Gastrocnemius medialis (tissue), 4 donors: ENCODE measurements at regions not wholly inside any gene's neighbourhood (a gene's known extent, or its start where the extent isn't known, plus 50 kb on each side); places are given as distances from the start of the nearest gene placed in this dataset.
"Not testable (repeated sequence)": the region's sequence is repeated elsewhere in the genome, so short reads cannot be mapped to it uniquely, and the experiment has no call there.

ENCODE experiments used
- ATAC-seq, 2 donors: fragments of 150-250 bp; one replicate each; pipeline ENCODE4 v1.9.1; 2016
- DNase-seq, 2 donors: peaks; one replicate each; pipeline ENCODE4 v3.0.0-alpha.2; 2019
- H3K27ac ChIP-seq, 4 donors: fragments of 200-600 bp; sonication (generic); 1 replicate in 1 of 4; 2 replicates in 3 of 4; pipeline ENCODE4 v1.5.1; 2016 to 2018; ENCODE audit warnings: mild to moderate bottlenecking in 2 of 4, moderate library complexity in 1 of 4
- H3K27me3 ChIP-seq, 3 donors: fragments of 200-600 bp; sonication (generic) in 2 of 3; 1 replicate in 1 of 3; 2 replicates in 2 of 3; pipeline versions ENCODE4 v1.5.1 to v1.6.0; 2016 to 2019; ENCODE audit warnings: mild to moderate bottlenecking in 1 of 3, moderate library complexity in 1 of 3
- H3K36me3 ChIP-seq, 2 donors: fragments of 200-600 bp; sonication (generic) in 1 of 2; one replicate each; pipeline ENCODE4 v1.5.1; 2017 to 2018
- H3K4me1 ChIP-seq, 2 donors: fragments of 200-600 bp; sonication (generic) in 1 of 2; one replicate each; pipeline ENCODE4 v1.5.1; 2016 to 2017; ENCODE audit warnings: mild to moderate bottlenecking in 2 of 2
- H3K4me3 ChIP-seq, 4 donors: fragments of 200-600 bp; sonication (generic) in 3 of 4; 1 replicate in 1 of 4; 2 replicates in 3 of 4; pipeline ENCODE4 v1.5.1; 2016 to 2019; ENCODE audit warnings: mild to moderate bottlenecking in 2 of 4
- H3K9me3 ChIP-seq, 3 donors: fragments of 200-600 bp; sonication (generic) in 2 of 3; 1 replicate in 1 of 3; 2 replicates in 2 of 3; pipeline ENCODE4 v1.5.1; 2016 to 2019
- POLR2A ChIP-seq, 2 donors: fragments of 450-650 bp; IDR thresholded peaks; one replicate each; pipeline ENCODE4 v1.6.1; 2017; ENCODE audit warnings: antibody characterized with exemption in 2 of 2, mild to moderate bottlenecking in 2 of 2, moderate library complexity in 2 of 2
- in situ Hi-C, 4 donors: fragments of 200-750 bp; cut with MboI; loops; one replicate each; pipeline versions ENCODE4 v1.15.0 to v1.8.0; 2017; ENCODE audit warnings: low sequenced_read_pairs in 4 of 4
- intact Hi-C: fragments of 100-400 bp; cut with DNase I; formaldehyde crosslinking; loops from one replicate; pipeline ENCODE4 v1.15.1; 2023; ENCODE audit warnings: low total_unique reads
- TF ChIP-seq, protein P1 (sequence below), 5 experiments: fragments of 450-650 bp in 3 of 5; fragments of 200-600 bp in 2 of 5; sonication (generic) in 2 of 5; IDR thresholded peaks in 4 of 5; conservative IDR thresholded peaks in 1 of 5; 1 replicate in 4 of 5; 2 replicates in 1 of 5; pipeline ENCODE4 v1.5.1; 2016 to 2019; ENCODE audit warnings: antibody characterized with exemption in 5 of 5, mild to moderate bottlenecking in 3 of 5, moderate library complexity in 3 of 5

DNA sequence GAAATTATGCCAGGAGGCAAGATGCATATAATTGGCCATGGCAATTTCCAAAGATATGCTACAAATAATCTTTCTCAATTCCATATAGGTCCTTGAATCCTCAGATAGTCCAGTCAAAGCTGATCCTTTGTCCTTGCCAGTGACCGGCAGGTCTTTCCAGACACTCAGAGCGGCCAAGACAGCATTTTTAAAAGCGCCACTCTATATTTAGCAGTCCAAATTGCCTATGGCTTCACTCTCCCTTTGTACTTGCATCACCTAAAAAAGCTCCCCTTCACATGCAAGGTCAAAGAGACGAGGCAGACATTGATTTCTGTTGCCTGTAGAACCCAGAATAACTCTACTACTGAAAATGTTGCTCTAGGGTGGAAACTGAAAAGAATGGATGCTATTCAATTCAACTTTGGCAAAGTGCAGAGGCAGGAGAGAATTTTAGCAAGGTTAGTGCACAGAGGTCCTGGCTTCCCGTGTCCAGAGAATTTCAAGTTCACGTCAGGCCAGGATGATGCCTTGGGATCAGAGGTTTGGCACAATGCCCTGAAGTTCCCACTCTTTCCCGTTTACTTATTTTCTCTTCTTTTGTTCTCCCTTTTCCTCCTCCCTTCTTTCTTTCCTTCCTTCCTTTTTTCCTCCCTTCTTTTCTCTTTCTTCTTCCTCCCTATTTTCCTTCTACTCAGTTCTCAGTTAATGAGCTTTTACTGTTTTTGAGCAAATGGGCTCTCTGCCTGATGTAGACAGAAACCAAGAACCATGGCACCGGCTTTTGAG is 108.5 kb downstream of the KCNK1 start:
- no peak overlapping the region for H3K4me3 ChIP-seq
- intact Hi-C loops: no loop called here

GRCh38 chr1:233723387-233723786 is 109.5 kb downstream of the KCNK1 start:
- TF ChIP-seq, protein P1, sequence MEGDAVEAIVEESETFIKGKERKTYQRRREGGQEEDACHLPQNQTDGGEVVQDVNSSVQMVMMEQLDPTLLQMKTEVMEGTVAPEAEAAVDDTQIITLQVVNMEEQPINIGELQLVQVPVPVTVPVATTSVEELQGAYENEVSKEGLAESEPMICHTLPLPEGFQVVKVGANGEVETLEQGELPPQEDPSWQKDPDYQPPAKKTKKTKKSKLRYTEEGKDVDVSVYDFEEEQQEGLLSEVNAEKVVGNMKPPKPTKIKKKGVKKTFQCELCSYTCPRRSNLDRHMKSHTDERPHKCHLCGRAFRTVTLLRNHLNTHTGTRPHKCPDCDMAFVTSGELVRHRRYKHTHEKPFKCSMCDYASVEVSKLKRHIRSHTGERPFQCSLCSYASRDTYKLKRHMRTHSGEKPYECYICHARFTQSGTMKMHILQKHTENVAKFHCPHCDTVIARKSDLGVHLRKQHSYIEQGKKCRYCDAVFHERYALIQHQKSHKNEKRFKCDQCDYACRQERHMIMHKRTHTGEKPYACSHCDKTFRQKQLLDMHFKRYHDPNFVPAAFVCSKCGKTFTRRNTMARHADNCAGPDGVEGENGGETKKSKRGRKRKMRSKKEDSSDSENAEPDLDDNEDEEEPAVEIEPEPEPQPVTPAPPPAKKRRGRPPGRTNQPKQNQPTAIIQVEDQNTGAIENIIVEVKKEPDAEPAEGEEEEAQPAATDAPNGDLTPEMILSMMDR (IDR thresholded peaks at IDR 0.05 in 4 of 5, conservative IDR thresholded peaks at IDR 0.05 in 1 of 5): no peak
- no peak overlapping the region for H3K27ac ChIP-seq
- ATAC-seq (no peak), DNase-seq (no peak)
- in situ Hi-C loops: no loop called here
- no peaks in the 10 kb centered on the region for H3K27me3 ChIP-seq
- intact Hi-C loops: no loop called here
- no peaks in the 10 kb centered on the region for H3K9me3 ChIP-seq
- no peak overlapping the region for H3K4me3 ChIP-seq
- H3K36me3 ChIP-seq: no peaks in the 10 kb centered on the region
- no peaks in the 10 kb centered on the region for H3K4me1 ChIP-seq

More for the DNA sequence above, 108.5 kb downstream of the KCNK1 start:
- Histone ChIP-seq H3K27ac (no peak overlapping the region), H3K4me1 (no peaks in the 10 kb centered on the region), H3K27me3 (no peaks in the 10 kb centered on the region), H3K36me3 (no peaks in the 10 kb centered on the region), H3K9me3 (no peaks in the 10 kb centered on the region)
- TF ChIP-seq POLR2A (IDR thresholded peaks at IDR 0.05): no peak
- TF ChIP-seq, protein P1 (IDR thresholded peaks at IDR 0.05 in 4 of 5, conservative IDR thresholded peaks at IDR 0.05 in 1 of 5): no peak
- in situ Hi-C loops: no loop called here
- ATAC-seq: no peak
- DNase-seq: no peak

DNA sequence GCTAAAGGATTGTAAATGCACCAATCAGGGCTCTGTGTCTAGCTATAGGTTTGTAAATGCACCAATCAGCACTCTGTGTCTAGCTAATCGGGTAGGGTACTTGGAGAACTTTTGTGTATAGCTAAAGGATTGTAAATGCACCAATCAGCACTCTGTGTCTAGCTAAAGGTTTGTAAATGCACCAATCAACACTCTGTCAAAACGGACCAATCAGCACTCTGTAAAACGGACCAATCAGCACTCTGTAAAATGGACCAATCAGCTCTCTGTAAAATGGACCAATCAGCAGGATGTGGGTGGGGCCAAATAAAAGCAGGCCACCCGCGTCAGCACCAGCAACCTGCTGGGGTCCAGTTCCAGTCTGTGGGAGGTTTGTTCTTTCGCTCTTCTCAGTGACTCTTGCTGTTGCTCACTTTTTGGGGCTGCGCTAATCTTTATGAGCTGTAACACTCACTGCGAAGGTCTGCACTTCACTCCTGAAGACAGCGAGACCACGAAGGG is 110.3 kb downstream of the KCNK1 start:
- H3K27ac ChIP-seq, ATAC-seq: not testable (repeated sequence)

DNA sequence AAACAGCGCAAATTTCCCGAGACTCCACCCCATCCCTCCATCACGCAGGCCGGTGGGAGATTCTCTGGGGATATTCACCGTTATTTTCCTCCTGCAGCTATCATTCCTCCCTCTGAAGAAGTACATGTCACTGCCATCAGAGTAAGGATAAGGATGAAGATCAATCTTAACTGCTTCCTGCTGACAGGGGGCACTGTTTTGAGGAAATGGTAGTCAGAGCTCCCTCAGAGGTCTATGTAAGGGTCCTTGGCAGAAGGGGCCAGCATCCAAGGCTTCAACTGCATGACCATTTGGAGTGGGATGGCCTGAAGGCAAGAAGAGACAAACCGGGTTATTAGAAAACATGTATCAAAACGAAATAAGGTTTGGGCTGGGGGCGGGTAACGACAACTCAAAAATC is 111.5 kb downstream of the KCNK1 start:
- in situ Hi-C loops (no loop called here), intact Hi-C loops (no loop called here)
- ATAC-seq: no peak
- Histone ChIP-seq H3K9me3 (no peaks in the 10 kb centered on the region), H3K4me3 (no peak overlapping the region), H3K36me3 (no peaks in the 10 kb centered on the region), H3K27me3 (no peaks in the 10 kb centered on the region), H3K4me1 (no peaks in the 10 kb centered on the region), H3K27ac (no peak overlapping the region)
- no peak for DNase-seq
- TF ChIP-seq, protein P1 (IDR thresholded peaks at IDR 0.05 in 4 of 5, conservative IDR thresholded peaks at IDR 0.05 in 1 of 5): no peak
- no peak for TF ChIP-seq POLR2A (IDR thresholded peaks at IDR 0.05)

More for the DNA sequence above, 110.3 kb downstream of the KCNK1 start:
- H3K4me1 ChIP-seq, H3K27me3 ChIP-seq, intact Hi-C loops, DNase-seq, H3K36me3 ChIP-seq, in situ Hi-C loops, H3K4me3 ChIP-seq, H3K9me3 ChIP-seq: not testable (repeated sequence)

- Histone ChIP-seq H3K4me3 (no peak overlapping the region), H3K4me1 (no peaks in the 10 kb centered on the region), H3K36me3 (no peaks in the 10 kb centered on the region), H3K27me3 (no peaks in the 10 kb centered on the region), H3K9me3 (no peaks in the 10 kb centered on the region), H3K27ac (no peak overlapping the region)
- in situ Hi-C loops (no loop called here), intact Hi-C loops (no loop called here)
- no peak for TF ChIP-seq POLR2A (IDR thresholded peaks at IDR 0.05)
- TF ChIP-seq, protein P1 (IDR thresholded peaks at IDR 0.05 in 4 of 5, conservative IDR thresholded peaks at IDR 0.05 in 1 of 5): no peak
- ATAC-seq: no peak
- no peak for DNase-seq
Measured at GRCh38 chr1:233728721-233729120, 114.8 kb downstream of the KCNK1 start.
